Progenitor cell of endocrine pancreas (in vitro differentiated cells): ENCODE measurements at regions not wholly inside any gene's neighbourhood (a gene's known extent, or its start where the extent isn't known, plus 50 kb on each side); places are given as distances from the start of the nearest gene placed in this dataset.
A peak's percentile ranks its signal among the peaks of the same experiment; 100 is the strongest.

Experiments used
- DNase-seq: peaks from one replicate; pipeline ENCODE4 v3.0.0; 2021; ENCODE audit warnings: low spot score; ENCODE audit not compliant: unreplicated experiment
- H3K27ac Mint-ChIP-seq: 2 replicates; pipeline ENCODE4 v1.8.0; 2021; ENCODE audit warnings: mild to moderate bottlenecking, moderate library complexity, mixed read lengths
- H3K27me3 Mint-ChIP-seq: 2 replicates; pipeline ENCODE4 v1.8.0; 2021; ENCODE audit warnings: mixed read lengths
- H3K36me3 Mint-ChIP-seq: 2 replicates; pipeline ENCODE4 v1.8.0; 2022; ENCODE audit warnings: mixed read lengths; ENCODE audit not compliant: insufficient read depth
- H3K4me1 Mint-ChIP-seq: 2 replicates; pipeline ENCODE4 v1.8.0; 2021; ENCODE audit warnings: low read depth, mixed read lengths
- H3K4me3 Mint-ChIP-seq: 2 replicates; pipeline ENCODE4 v1.8.0; 2021; ENCODE audit warnings: low read depth, mild to moderate bottlenecking, moderate library complexity, mixed read lengths
- H3K9me3 Mint-ChIP-seq: 2 replicates; pipeline ENCODE4 v1.8.0; 2021; ENCODE audit warnings: low read depth, mixed read lengths
- TF ChIP-seq, protein P1 (sequence below): fragments of 200-600 bp; sonication (generic); IDR thresholded peaks from one replicate; pipeline ENCODE4 v1.5.0; 2021; ENCODE audit warnings: antibody characterized with exemption, mild to moderate bottlenecking; ENCODE audit not compliant: unreplicated experiment

DNA sequence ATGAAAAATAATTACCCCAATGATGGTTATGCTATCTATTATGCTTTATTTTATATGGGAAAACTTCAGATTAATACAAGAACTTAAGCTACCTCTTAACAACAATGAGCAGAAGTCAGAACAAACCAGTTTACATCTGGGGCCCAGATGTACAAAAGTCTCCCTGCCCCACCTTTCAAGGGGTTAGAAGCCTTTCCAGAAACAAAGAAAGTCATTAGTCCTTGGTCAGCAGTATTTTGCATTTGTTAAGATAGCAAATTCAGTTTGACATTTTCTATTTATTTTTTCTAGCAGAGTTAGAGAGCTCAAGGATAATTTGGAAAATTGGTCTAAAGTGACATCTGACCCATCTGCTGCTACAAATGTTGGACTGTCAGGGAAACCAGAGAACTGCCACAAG is 478.7 kb upstream of the UBE2E2 start:
- no peaks in the 10 kb centered on the region for H3K4me1 Mint-ChIP-seq
- H3K27ac Mint-ChIP-seq, result no peak overlapping the region
- DNase-seq, result no peak
- no peaks in the 10 kb centered on the region for H3K27me3 Mint-ChIP-seq
- no peak overlapping the region for H3K4me3 Mint-ChIP-seq
- no peaks in the 10 kb centered on the region for H3K36me3 Mint-ChIP-seq
- TF ChIP-seq, protein P1, sequence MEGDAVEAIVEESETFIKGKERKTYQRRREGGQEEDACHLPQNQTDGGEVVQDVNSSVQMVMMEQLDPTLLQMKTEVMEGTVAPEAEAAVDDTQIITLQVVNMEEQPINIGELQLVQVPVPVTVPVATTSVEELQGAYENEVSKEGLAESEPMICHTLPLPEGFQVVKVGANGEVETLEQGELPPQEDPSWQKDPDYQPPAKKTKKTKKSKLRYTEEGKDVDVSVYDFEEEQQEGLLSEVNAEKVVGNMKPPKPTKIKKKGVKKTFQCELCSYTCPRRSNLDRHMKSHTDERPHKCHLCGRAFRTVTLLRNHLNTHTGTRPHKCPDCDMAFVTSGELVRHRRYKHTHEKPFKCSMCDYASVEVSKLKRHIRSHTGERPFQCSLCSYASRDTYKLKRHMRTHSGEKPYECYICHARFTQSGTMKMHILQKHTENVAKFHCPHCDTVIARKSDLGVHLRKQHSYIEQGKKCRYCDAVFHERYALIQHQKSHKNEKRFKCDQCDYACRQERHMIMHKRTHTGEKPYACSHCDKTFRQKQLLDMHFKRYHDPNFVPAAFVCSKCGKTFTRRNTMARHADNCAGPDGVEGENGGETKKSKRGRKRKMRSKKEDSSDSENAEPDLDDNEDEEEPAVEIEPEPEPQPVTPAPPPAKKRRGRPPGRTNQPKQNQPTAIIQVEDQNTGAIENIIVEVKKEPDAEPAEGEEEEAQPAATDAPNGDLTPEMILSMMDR, result no peak
- H3K9me3 Mint-ChIP-seq, result no peaks in the 10 kb centered on the region

DNA sequence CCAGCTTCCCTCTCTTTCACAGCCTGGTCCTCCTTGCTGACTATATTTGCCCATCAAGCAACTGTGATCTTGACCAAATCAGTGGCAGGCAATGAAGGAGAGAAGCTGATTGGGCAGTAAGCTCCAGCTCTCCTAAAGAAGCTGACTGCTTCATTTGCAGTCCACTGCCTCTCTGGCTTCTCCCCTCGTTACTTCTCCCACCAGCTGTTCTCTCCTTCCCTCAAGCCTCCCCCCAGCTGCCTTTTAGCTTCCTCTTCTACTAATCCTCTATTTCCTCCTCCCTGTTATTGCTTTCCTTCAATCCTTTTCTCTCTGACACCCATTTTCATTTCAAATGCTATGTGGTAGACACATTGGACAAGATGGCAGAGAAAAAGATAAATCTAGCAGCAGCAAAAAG is 474.7 kb upstream of the UBE2E2 start:
- Mint-ChIP-seq H3K4me3 (no peak overlapping the region), H3K4me1 (no peaks in the 10 kb centered on the region), H3K27ac (no peak overlapping the region), H3K9me3 (peaks cover 4% of the 10 kb centered on the region), H3K27me3 (no peaks in the 10 kb centered on the region), H3K36me3 (no peaks in the 10 kb centered on the region)
- DNase-seq, result no peak
- TF ChIP-seq, protein P1, result no peak

DNA sequence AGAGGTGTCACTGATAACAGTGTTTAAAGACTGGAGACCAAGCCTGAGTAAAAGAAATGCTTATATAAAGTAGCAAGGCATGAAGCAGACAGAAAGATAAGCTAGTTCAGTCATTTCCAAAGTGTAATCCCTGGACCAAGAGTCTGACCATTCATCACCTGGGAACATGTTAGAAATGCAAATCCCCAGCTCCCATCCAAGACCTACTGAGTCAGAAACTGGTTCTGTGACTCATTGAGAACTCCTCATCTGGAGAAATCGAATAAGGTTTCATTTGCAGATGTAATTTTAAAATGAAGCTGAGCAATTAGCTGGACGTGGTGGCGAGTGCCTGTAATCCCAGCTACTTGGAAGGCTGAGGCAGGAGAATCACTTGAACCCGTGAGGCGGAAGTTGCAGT is 473.9 kb upstream of the UBE2E2 start:
- DNase-seq, result no peak
- Mint-ChIP-seq H3K4me1 (no peaks in the 10 kb centered on the region), H3K36me3 (no peaks in the 10 kb centered on the region), H3K4me3 (no peak overlapping the region), H3K27ac (no peak overlapping the region), H3K27me3 (no peaks in the 10 kb centered on the region), H3K9me3 (peaks cover 4% of the 10 kb centered on the region)
- TF ChIP-seq, protein P1, result no peak

DNA sequence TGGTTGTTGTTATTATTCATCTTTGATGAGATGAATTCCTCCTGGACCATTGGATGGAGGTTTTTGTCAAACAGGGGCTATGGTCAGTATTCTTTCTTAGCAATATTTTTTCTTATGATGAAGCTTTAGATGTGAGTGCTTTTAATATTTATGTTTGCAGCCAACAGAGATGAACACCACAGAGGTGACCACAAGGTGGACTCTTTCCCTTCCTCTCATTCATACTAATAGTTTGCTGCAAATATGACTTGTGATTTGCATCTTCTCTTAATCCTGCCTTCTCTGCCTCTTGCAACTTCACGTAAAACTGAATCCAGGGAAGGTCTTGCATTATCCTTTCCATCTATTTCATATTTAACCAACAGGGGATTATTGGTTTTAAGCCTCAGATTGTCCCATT is 473.1 kb upstream of the UBE2E2 start:
- Mint-ChIP-seq H3K27ac (no peak overlapping the region), H3K36me3 (no peaks in the 10 kb centered on the region), H3K4me3 (no peak overlapping the region), H3K9me3 (peaks cover 4% of the 10 kb centered on the region), H3K27me3 (no peaks in the 10 kb centered on the region), H3K4me1 (no peaks in the 10 kb centered on the region)
- TF ChIP-seq, protein P1, result peak; percentile 51
- no peak for DNase-seq

DNA sequence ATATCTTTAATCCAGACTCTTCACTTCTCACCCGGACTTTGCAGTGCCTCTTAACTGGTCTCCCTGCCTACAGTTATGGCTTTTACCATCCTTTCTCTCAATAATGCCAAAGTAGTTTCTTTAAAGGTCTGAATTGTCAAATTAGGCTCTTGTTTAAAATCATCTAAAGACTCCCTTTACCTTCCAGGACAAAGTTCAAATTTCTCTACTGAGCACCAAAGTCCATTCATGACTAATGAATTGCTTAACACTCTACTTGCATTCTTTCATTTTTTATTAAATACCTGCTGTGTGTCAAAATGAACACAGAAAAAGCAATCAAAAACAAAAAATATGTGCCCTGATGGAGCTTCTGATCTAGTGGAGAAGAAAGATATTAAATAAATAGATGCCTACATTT is 472.4 kb upstream of the UBE2E2 start:
- Mint-ChIP-seq H3K36me3 (no peaks in the 10 kb centered on the region), H3K27me3 (no peaks in the 10 kb centered on the region), H3K27ac (no peak overlapping the region), H3K4me1 (no peaks in the 10 kb centered on the region), H3K9me3 (peaks cover 4% of the 10 kb centered on the region), H3K4me3 (no peak overlapping the region)
- DNase-seq, result no peak
- TF ChIP-seq, protein P1, result no peak
